ENCODE measurements at regions not wholly inside any gene's neighbourhood (a gene's known extent, or its start where the extent isn't known, plus 50 kb on each side); places are given as distances from the start of the nearest gene placed in this dataset.
A peak's percentile ranks its signal among the peaks of the same experiment; 100 is the strongest.

- TF ChIP-seq TIGD3 (CRISPR knock-in tag; IDR thresholded peaks at IDR 0.05; ENCODE audit: borderline replicate concordance): no peak; the same call in 1 of the 2 replicates
- no peak for TF ChIP-seq ZMAT5 (CRISPR knock-in tag; IDR thresholded peaks at IDR 0.05; ENCODE audit: borderline replicate concordance, low read depth)
- no peak for TF ChIP-seq ZSCAN12 (CRISPR knock-in tag; IDR thresholded peaks at IDR 0.05)
- TF ChIP-seq ZBTB38 (CRISPR knock-in tag; IDR thresholded peaks at IDR 0.05): peak; percentile 66; the same call in 1 of the 2 replicates
- peak; percentile 67; the same call in 1 of the 2 replicates for TF ChIP-seq POGK (CRISPR knock-in tag; conservative IDR thresholded peaks at IDR 0.05)
- peak; percentile 40; the same call in 1 of the 2 replicates for TF ChIP-seq MTERF4 (CRISPR knock-in tag; IDR thresholded peaks at IDR 0.05)
- peak; percentile 49; the same call in 1 of the 2 replicates for TF ChIP-seq HNF4G (IDR thresholded peaks at IDR 0.05; ENCODE audit: borderline replicate concordance, low read depth, low read length)
- TF ChIP-seq HNF4G (CRISPR knock-in tag; IDR thresholded peaks at IDR 0.05; ENCODE audit: borderline replicate concordance, low read depth): no peak; the same call in 1 of the 2 replicates
- no peak for TF ChIP-seq MLLT10 (CRISPR knock-in tag; IDR thresholded peaks at IDR 0.05)
- no peak for TF ChIP-seq ZFP62 (CRISPR knock-in tag; IDR thresholded peaks at IDR 0.05)
- no peak; the same call in 1 of the 2 replicates for TF ChIP-seq ZNF605 (CRISPR knock-in tag; IDR thresholded peaks at IDR 0.05)
- no peak for TF ChIP-seq ZNF570 (CRISPR knock-in tag; IDR thresholded peaks at IDR 0.05; ENCODE audit: borderline replicate concordance)
- no peak for TF ChIP-seq CBX2 (IDR thresholded peaks at IDR 0.05; ENCODE audit: low read depth, low read length)
- TF ChIP-seq CBX2 (CRISPR knock-in tag; IDR thresholded peaks at IDR 0.05; ENCODE audit: low read depth): no peak
- TF ChIP-seq FOSL2 (CRISPR knock-in tag; IDR thresholded peaks at IDR 0.05): peak; percentile 36
- no peak; the same call in 1 of the 2 replicates for TF ChIP-seq ZSCAN9 (CRISPR knock-in tag; IDR thresholded peaks at IDR 0.05; ENCODE audit: borderline replicate concordance)
- TF ChIP-seq RXRB (CRISPR knock-in tag; IDR thresholded peaks at IDR 0.05; ENCODE audit: borderline replicate concordance): 0 out of 2 replicates have a peak, but pooled peaks have one; percentile 39
- TF ChIP-seq ZNF646 (CRISPR knock-in tag; IDR thresholded peaks at IDR 0.05): no peak
These were observed 54.3 kb upstream of the KDM7A start (continued) for GRCh38 chr7:140230861-140231770.

All from HepG2 (cell line).